Endodermal cell (in vitro differentiated cells): ENCODE measurements at regions not wholly inside any gene's neighbourhood (a gene's known extent, or its start where the extent isn't known, plus 50 kb on each side); places are given as distances from the start of the nearest gene placed in this dataset.

ENCODE experiments used
- DNase-seq: peaks from one replicate; pipeline ENCODE4 v3.0.0-alpha.2; 2017
- H3K27ac ChIP-seq: 2 replicates; pipeline ENCODE4 v1.5.1; 2013; ENCODE audit warnings: mild to moderate bottlenecking, low read depth, low read length, moderate library complexity
- H3K27me3 ChIP-seq: 2 replicates; pipeline ENCODE4 v1.6.1; 2013; ENCODE audit warnings: mild to moderate bottlenecking, low read length, moderate library complexity; ENCODE audit not compliant: insufficient read depth, control insufficient read depth, poor library complexity, severe bottlenecking
- H3K36me3 ChIP-seq: 2 replicates; pipeline ENCODE4 v1.7.0; 2013; ENCODE audit warnings: mild to moderate bottlenecking, low read length, moderate library complexity; ENCODE audit not compliant: control insufficient read depth, insufficient read depth
- H3K4me1 ChIP-seq: one replicate; pipeline ENCODE4 v1.7.0; 2013; ENCODE audit warnings: low read length; ENCODE audit not compliant: control insufficient read depth, insufficient read depth
- H3K4me3 ChIP-seq: 2 replicates; pipeline ENCODE4 v1.5.1; 2013; ENCODE audit warnings: mild to moderate bottlenecking, low read length, moderate library complexity
- H3K9ac ChIP-seq: 2 replicates; pipeline ENCODE4 v1.6.1; 2013; ENCODE audit warnings: mild to moderate bottlenecking, low read length, moderate library complexity; ENCODE audit not compliant: poor library complexity, severe bottlenecking; ENCODE audit errors: extremely low read depth
- H3K9me3 ChIP-seq: 2 replicates; pipeline ENCODE4 v1.6.1; 2013; ENCODE audit warnings: mild to moderate bottlenecking, low read length, moderate library complexity; ENCODE audit not compliant: control insufficient read depth
- H3K27ac Mint-ChIP-seq: 2 replicates; pipeline ENCODE4 v1.8.0; 2020; ENCODE audit warnings: mixed read lengths
- H3K27me3 Mint-ChIP-seq: 2 replicates; pipeline ENCODE4 v1.8.0; 2021; ENCODE audit warnings: mild to moderate bottlenecking, mixed read lengths; ENCODE audit not compliant: insufficient read depth
- H3K36me3 Mint-ChIP-seq: 2 replicates; pipeline ENCODE4 v1.8.0; 2020; ENCODE audit warnings: low read depth, mixed read lengths
- H3K4me1 Mint-ChIP-seq: 2 replicates; pipeline ENCODE4 v1.8.0; 2020; ENCODE audit warnings: mixed read lengths
- H3K4me3 Mint-ChIP-seq: 2 replicates; pipeline ENCODE4 v1.8.0; 2020; ENCODE audit warnings: mild to moderate bottlenecking, moderate library complexity, mixed read lengths
- H3K9me3 Mint-ChIP-seq: 2 replicates; pipeline ENCODE4 v1.8.0; 2020; ENCODE audit warnings: mild to moderate bottlenecking, mixed read lengths
- CTCF ChIP-seq: fragments of 200-600 bp; sonication (generic); conservative IDR thresholded peaks from 2 replicates; pipeline ENCODE4 v1.5.0; 2021; ENCODE audit warnings: antibody characterized with exemption, mild to moderate bottlenecking
- WGBS, 2 experiments: methylation state at CpG; one replicate each; pipeline versions ENCODE4 v1.1.5 to v1.1.7; 2013; ENCODE audit warnings: missing lambda C conversion rate in 2 of 2, mixed read lengths in 1 of 2; ENCODE audit not compliant: insufficient coverage in 1 of 2, insufficient read length in 1 of 2; 5-methylcytosine and 5-hydroxymethylcytosine counted together

- Histone ChIP-seq H3K36me3 (no peaks in the 10 kb centered on the region), H3K27ac (no peak overlapping the region), H3K9ac (no peak overlapping the region), H3K4me1 (no peaks in the 10 kb centered on the region), H3K9me3 (no peaks in the 10 kb centered on the region), H3K27me3 (no peaks in the 10 kb centered on the region), H3K4me3 (no peak overlapping the region)
- 49 to 69% methylated on average over 3 to 5 of the region's 5 CpGs for WGBS, 2 experiments
- H3K27me3 Mint-ChIP-seq, result peaks cover 5% of the 10 kb centered on the region
- H3K27ac Mint-ChIP-seq, result no peak overlapping the region
- H3K9me3 Mint-ChIP-seq, result no peaks in the 10 kb centered on the region
- DNase-seq, result no peak
- peak; percentile 70 for TF ChIP-seq CTCF
- no peaks in the 10 kb centered on the region for H3K36me3 Mint-ChIP-seq
- H3K4me1 Mint-ChIP-seq, result no peaks in the 10 kb centered on the region
- no peak overlapping the region for H3K4me3 Mint-ChIP-seq
Measured at GRCh38 chr17:6276711-6277110, 158.2 kb downstream of the AIPL1 start.

- H3K27me3 ChIP-seq, result no peaks in the 10 kb centered on the region
- Mint-ChIP-seq H3K4me3 (no peak overlapping the region), H3K36me3 (no peaks in the 10 kb centered on the region), H3K27ac (no peak overlapping the region), H3K4me1 (no peaks in the 10 kb centered on the region), H3K27me3 (peaks cover 6% of the 10 kb centered on the region), H3K9me3 (no peaks in the 10 kb centered on the region)
- DNase-seq, result no peak
- H3K36me3 ChIP-seq, result no peaks in the 10 kb centered on the region
- no peak overlapping the region for H3K9ac ChIP-seq
- H3K9me3 ChIP-seq, result no peaks in the 10 kb centered on the region
- no peaks in the 10 kb centered on the region for H3K4me1 ChIP-seq
- H3K27ac ChIP-seq, result no peak overlapping the region
- TF ChIP-seq CTCF, result no peak
- H3K4me3 ChIP-seq, result no peak overlapping the region
- WGBS, 2 experiments, result 42 to 58% methylated on average over 3 to 6 of the region's 6 CpGs
Measured at GRCh38 chr17:6274310-6274709, 160.6 kb downstream of the AIPL1 start.

GRCh38 chr17:6269478-6269877 lies 165.4 kb downstream of the AIPL1 start:
- WGBS, 2 experiments, result 13 to 23% methylated on average over 3 to 4 of the region's 4 CpGs
- H3K27ac Mint-ChIP-seq, result no peak overlapping the region
- no peaks in the 10 kb centered on the region for H3K27me3 ChIP-seq
- no peaks in the 10 kb centered on the region for H3K9me3 Mint-ChIP-seq
- H3K27me3 Mint-ChIP-seq, result peaks cover 7% of the 10 kb centered on the region
- H3K9ac ChIP-seq, result no peak overlapping the region
- no peaks in the 10 kb centered on the region for H3K4me1 ChIP-seq
- no peaks in the 10 kb centered on the region for H3K9me3 ChIP-seq
- H3K4me3 Mint-ChIP-seq, result no peak overlapping the region
- no peak overlapping the region for H3K27ac ChIP-seq
- H3K36me3 ChIP-seq, result no peaks in the 10 kb centered on the region
- no peak overlapping the region for H3K4me3 ChIP-seq
- H3K4me1 Mint-ChIP-seq, result no peaks in the 10 kb centered on the region
- DNase-seq, result peak; percentile 94
- TF ChIP-seq CTCF, result no peak
- H3K36me3 Mint-ChIP-seq, result no peaks in the 10 kb centered on the region
